Bronchial epithelial cell (primary cell): ENCODE measurements at regions not wholly inside any gene's neighbourhood (a gene's known extent, or its start where the extent isn't known, plus 50 kb on each side); places are given as distances from the start of the nearest gene placed in this dataset.

ENCODE experiments used
- DNase-seq: peaks from one replicate; pipeline ENCODE4 v3.0.0-alpha.2; 2010; ENCODE audit warnings: low read depth
- FAIRE-seq: peaks from 2 replicates; lab custom pipeline; 2011; peaks lifted over from hg19 to GRCh38; lab: Jason Lieb, UNC
- H3K27me3 ChIP-seq: 2 replicates; pipeline ENCODE4 v1.5.1; 2011; ENCODE audit warnings: low read length; ENCODE audit not compliant: control insufficient read depth, insufficient read depth
- H3K36me3 ChIP-seq: 2 replicates; pipeline ENCODE4 v1.5.1; 2011; ENCODE audit warnings: low read length; ENCODE audit not compliant: control insufficient read depth, insufficient read depth
- H3K4me3 ChIP-seq: 2 replicates; pipeline ENCODE4 v1.5.1; 2011; ENCODE audit warnings: mild to moderate bottlenecking, low read depth, low read length, control low read depth
- TF ChIP-seq, protein P1 (sequence below): IDR thresholded peaks from 2 replicates; pipeline ENCODE4 v1.5.1; 2011; ENCODE audit warnings: mild to moderate bottlenecking, moderate library complexity, low read length, control low read depth, inconsistent platforms; ENCODE audit not compliant: insufficient read depth, severe bottlenecking

DNA sequence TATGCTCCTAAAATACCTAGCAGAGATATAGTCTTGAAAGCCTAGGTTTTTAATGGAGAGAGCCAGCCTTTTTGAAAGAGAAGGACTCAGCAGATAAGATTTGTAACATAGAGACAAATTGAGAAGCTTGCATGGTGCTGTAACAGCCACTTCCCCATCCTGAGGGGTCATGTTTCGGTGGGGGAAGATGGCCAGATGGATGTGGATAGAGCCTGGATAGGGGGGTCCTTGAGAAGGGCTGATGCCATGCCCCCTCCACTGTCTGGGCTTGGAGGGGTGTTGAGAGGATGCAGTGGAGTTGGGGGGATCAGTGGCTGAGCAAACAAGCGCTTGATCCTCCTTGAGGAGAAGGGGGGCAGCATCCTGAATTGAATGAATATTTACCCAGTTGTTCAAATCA lies 178.0 kb upstream of the HS6ST1 start:
- no peaks in the 10 kb centered on the region for H3K27me3 ChIP-seq
- H3K36me3 ChIP-seq: no peaks in the 10 kb centered on the region
- H3K4me3 ChIP-seq: no peak overlapping the region
- FAIRE-seq: no peak
- TF ChIP-seq, protein P1, sequence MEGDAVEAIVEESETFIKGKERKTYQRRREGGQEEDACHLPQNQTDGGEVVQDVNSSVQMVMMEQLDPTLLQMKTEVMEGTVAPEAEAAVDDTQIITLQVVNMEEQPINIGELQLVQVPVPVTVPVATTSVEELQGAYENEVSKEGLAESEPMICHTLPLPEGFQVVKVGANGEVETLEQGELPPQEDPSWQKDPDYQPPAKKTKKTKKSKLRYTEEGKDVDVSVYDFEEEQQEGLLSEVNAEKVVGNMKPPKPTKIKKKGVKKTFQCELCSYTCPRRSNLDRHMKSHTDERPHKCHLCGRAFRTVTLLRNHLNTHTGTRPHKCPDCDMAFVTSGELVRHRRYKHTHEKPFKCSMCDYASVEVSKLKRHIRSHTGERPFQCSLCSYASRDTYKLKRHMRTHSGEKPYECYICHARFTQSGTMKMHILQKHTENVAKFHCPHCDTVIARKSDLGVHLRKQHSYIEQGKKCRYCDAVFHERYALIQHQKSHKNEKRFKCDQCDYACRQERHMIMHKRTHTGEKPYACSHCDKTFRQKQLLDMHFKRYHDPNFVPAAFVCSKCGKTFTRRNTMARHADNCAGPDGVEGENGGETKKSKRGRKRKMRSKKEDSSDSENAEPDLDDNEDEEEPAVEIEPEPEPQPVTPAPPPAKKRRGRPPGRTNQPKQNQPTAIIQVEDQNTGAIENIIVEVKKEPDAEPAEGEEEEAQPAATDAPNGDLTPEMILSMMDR: no peak
- no peak for DNase-seq

DNA sequence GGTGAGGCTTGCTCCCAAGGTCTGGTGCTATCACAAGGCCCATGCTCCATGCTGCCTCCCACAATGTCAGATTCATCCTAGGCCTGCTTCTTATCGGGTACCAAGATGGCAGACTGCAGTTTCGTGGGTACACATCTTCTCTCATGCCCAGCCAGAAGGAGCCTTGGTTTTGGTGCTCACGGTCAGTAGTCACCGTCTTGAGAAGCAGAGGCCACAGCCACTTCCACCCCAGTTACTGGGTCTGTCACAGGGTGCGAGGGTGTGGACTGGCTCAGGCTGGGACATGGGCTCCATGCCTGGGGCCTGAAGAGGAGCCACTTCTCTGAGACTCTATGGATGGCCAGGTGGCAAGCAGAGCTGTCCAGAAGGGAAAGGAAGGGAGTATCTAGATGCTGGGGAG lies 178.8 kb upstream of the HS6ST1 start:
- no peak for FAIRE-seq
- Histone ChIP-seq H3K4me3 (no peak overlapping the region), H3K27me3 (no peaks in the 10 kb centered on the region), H3K36me3 (no peaks in the 10 kb centered on the region)
- no peak for DNase-seq
- TF ChIP-seq, protein P1: no peak

DNA sequence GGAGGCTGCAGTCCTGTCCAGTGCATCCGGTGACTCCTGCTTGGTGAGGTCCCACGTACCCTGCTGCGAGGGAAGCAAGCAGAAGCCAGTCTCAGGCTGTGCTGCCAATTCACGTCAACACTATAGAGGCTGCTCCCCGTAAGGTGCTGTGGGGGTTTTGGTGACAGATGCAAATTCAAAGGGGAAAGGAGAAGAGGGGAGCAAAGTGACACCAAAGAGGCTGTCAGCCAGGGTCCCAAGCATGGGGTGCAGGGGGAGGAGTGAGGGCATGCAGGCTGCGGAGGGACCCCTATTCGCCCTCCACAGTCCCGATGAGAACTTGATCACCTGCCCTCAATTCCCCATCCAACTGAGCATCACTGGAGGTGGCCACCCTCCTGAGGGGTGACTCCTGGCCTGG lies 179.4 kb upstream of the HS6ST1 start:
- TF ChIP-seq, protein P1: no peak
- DNase-seq (no peak), FAIRE-seq (no peak)
- no peak overlapping the region for H3K4me3 ChIP-seq
- H3K27me3 ChIP-seq: no peaks in the 10 kb centered on the region
- no peaks in the 10 kb centered on the region for H3K36me3 ChIP-seq

DNA sequence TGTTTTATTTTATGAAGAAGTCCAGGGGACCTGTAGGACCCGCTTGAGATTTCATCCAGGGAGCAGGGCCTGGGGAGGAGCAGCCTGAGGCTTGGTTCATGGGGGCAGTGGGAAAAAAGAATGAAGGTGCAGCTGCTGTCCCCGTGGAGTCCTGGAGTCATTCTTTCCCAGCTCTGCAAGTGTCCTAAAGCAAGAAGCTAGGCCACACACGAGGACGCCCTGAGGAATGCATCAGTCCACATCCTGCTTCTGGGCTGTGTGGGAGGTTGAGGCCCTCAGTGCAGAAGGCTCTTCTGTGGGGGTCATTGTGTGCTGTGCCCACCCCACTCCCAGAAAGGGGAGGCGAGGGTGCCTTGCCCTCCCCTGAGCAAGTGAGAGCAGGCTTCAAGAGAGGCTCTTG lies 179.9 kb upstream of the HS6ST1 start:
- no peaks in the 10 kb centered on the region for H3K36me3 ChIP-seq
- FAIRE-seq (no peak), DNase-seq (no peak)
- no peaks in the 10 kb centered on the region for H3K27me3 ChIP-seq
- TF ChIP-seq, protein P1: no peak
- no peak overlapping the region for H3K4me3 ChIP-seq

DNA sequence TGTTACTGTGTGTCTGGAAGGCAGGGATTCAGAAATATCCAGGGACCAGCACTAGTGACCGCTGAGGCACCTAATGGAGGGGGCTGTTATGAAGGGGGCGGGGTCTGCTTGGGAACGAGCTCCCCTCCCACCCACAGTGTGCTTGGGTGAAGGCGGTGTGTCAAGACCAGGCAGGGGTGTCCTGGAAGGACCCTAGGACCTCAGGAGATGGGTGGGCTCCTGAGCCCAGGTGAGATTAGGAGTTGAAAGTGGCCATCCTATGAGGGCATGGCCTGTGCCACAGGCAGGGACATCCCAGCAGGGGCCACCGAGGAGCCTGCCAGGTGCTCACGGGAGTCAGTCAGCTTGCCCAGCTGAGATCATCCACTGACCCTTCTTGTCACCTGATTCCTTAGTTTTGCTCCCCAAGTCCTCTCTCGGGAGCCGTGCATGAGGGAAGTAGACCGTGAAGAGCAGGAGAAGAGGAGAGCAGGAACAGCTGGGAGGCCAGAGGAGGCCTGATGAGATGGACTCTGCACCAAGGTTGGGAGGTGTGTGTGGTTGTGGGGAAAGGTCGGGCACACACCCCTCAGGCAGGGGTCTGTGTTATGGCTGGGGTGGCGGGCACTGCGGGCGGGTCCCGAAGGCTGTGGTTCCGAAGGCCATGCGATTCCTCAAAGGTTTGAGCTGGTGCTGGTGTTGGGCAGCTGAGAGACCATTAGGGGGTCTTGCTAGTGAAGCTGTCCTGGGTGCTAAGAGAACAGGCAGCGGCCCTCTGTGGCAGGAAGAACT lies 180.9 kb upstream of the HS6ST1 start:
- FAIRE-seq (no peak), DNase-seq (no peak)
- Histone ChIP-seq H3K27me3 (no peaks in the 10 kb centered on the region), H3K36me3 (no peaks in the 10 kb centered on the region), H3K4me3 (no peak overlapping the region)
- TF ChIP-seq, protein P1: no peak
